GM23338 (cell line): ENCODE measurements at regions not wholly inside any gene's neighbourhood (a gene's known extent, or its start where the extent isn't known, plus 50 kb on each side); places are given as distances from the start of the nearest gene placed in this dataset.

Experiments used
- ATAC-seq: fragments of 200-7000 bp; cut with Tn5 transposase; 3 replicates; pipeline ENCODE4 v1.9.1; 2020
- DNase-seq: peaks from one replicate; pipeline ENCODE4 v3.0.0-alpha.2; 2015; ENCODE audit warnings: low spot score
- H2AFZ ChIP-seq: fragments of 200-600 bp; sonication (generic); 2 replicates; pipeline ENCODE4 v1.8.0; 2016; ENCODE audit warnings: antibody characterized with exemption, mild to moderate bottlenecking, moderate library complexity
- H3F3A ChIP-seq: fragments of 200-600 bp; sonication (generic); replicated peaks from 2 replicates; pipeline ENCODE4 v1.8.0; 2017; ENCODE audit warnings: antibody characterized with exemption, mixed run types, low read depth
- H3K27ac ChIP-seq: fragments of 200-600 bp; sonication (generic); 2 replicates; pipeline ENCODE4 v1.6.1; 2016; ENCODE audit warnings: low read depth
- H3K27me3 ChIP-seq: fragments of 200-600 bp; sonication (generic); 2 replicates; pipeline ENCODE4 v1.8.0; 2016; ENCODE audit warnings: mild to moderate bottlenecking, mixed run types, moderate library complexity; ENCODE audit not compliant: insufficient read depth
- H3K36me3 ChIP-seq: fragments of 200-600 bp; sonication (generic); 2 replicates; pipeline ENCODE4 v1.8.0; 2016; ENCODE audit warnings: mild to moderate bottlenecking; ENCODE audit not compliant: insufficient read depth
- H3K4me1 ChIP-seq: fragments of 200-600 bp; sonication (generic); 2 replicates; pipeline ENCODE4 v1.8.0; 2016; ENCODE audit warnings: mild to moderate bottlenecking, moderate library complexity; ENCODE audit not compliant: insufficient read depth
- H3K4me2 ChIP-seq: fragments of 200-600 bp; sonication (generic); 2 replicates; pipeline ENCODE4 v1.7.1; 2017; ENCODE audit warnings: mixed run types
- H3K4me3 ChIP-seq: fragments of 200-600 bp; sonication (generic); 2 replicates; pipeline ENCODE4 v1.6.1; 2016; ENCODE audit warnings: mixed run types
- H3K79me2 ChIP-seq: fragments of 200-600 bp; sonication (generic); replicated peaks from 2 replicates; pipeline ENCODE4 v1.8.0; 2017; ENCODE audit warnings: mild to moderate bottlenecking; ENCODE audit not compliant: insufficient read depth
- H3K9me2 ChIP-seq: fragments of 200-600 bp; sonication (generic); 2 replicates; pipeline ENCODE4 v1.8.0; 2017; ENCODE audit not compliant: insufficient read depth
- H4K20me1 ChIP-seq: fragments of 200-600 bp; sonication (generic); replicated peaks from 2 replicates; pipeline ENCODE4 v1.8.0; 2017; ENCODE audit warnings: mild to moderate bottlenecking; ENCODE audit not compliant: insufficient read depth
- H3K27ac Mint-ChIP-seq: 2 replicates; pipeline ENCODE4 v1.8.0; 2020; ENCODE audit warnings: inconsistent platforms, mild to moderate bottlenecking, moderate library complexity, mixed read lengths
- H3K27me3 Mint-ChIP-seq: 3 replicates; pipeline ENCODE4 v1.8.0; 2022; ENCODE audit warnings: low read depth, mild to moderate bottlenecking, moderate library complexity, mixed read lengths, inconsistent platforms; ENCODE audit not compliant: insufficient read depth, poor library complexity
- H3K36me3 Mint-ChIP-seq: 3 replicates; pipeline ENCODE4 v1.8.0; 2021; ENCODE audit warnings: low read depth, mild to moderate bottlenecking, inconsistent platforms, moderate library complexity, mixed read lengths
- H3K4me1 Mint-ChIP-seq: 3 replicates; pipeline ENCODE4 v1.8.0; 2020; ENCODE audit warnings: mild to moderate bottlenecking, inconsistent platforms, mixed read lengths
- H3K4me3 Mint-ChIP-seq: 3 replicates; pipeline ENCODE4 v1.8.0; 2021; ENCODE audit warnings: moderate library complexity, mild to moderate bottlenecking, inconsistent platforms, mixed read lengths
- H3K9me3 Mint-ChIP-seq: 3 replicates; pipeline ENCODE4 v1.8.0; 2020; ENCODE audit warnings: moderate library complexity, mild to moderate bottlenecking, inconsistent platforms, mixed read lengths
- CREB1 ChIP-seq: fragments of 250-450 bp; sonication (Bioruptor Pico); IDR thresholded peaks from 2 replicates; pipeline ENCODE4 v1.5.0; 2020; ENCODE audit warnings: low read depth, mild to moderate bottlenecking, moderate library complexity
- JUNB ChIP-seq: IDR thresholded peaks from one replicate; pipeline ENCODE4 v1.6.1; 2016; ENCODE audit warnings: antibody characterized with exemption; ENCODE audit not compliant: unreplicated experiment
- NANOG ChIP-seq: IDR thresholded peaks from 2 replicates; pipeline ENCODE4 v1.6.1; 2016; ENCODE audit warnings: antibody characterized with exemption, borderline replicate concordance
- POLR2AphosphoS5 ChIP-seq: IDR thresholded peaks from 2 replicates; pipeline ENCODE4 v1.6.1; 2016; ENCODE audit warnings: antibody characterized with exemption, low read depth
- REST ChIP-seq: IDR thresholded peaks from one replicate; pipeline ENCODE4 v1.6.1; 2018; ENCODE audit warnings: antibody characterized with exemption; ENCODE audit not compliant: unreplicated experiment
- STAT1 ChIP-seq: IDR thresholded peaks from one replicate; pipeline ENCODE4 v1.6.1; 2016; ENCODE audit warnings: antibody characterized with exemption; ENCODE audit not compliant: unreplicated experiment
- ZNF114 ChIP-seq: fragments of 250-450 bp; sonication (Bioruptor Pico); IDR thresholded peaks from 2 replicates; pipeline ENCODE4 v1.5.0; 2020; ENCODE audit warnings: mild to moderate bottlenecking, moderate library complexity
- ZNF331 ChIP-seq: fragments of 250-450 bp; sonication (Bioruptor Pico); IDR thresholded peaks from 2 replicates; pipeline ENCODE4 v1.5.0; 2020; ENCODE audit warnings: low read depth, mild to moderate bottlenecking, moderate library complexity
- ZNF462 ChIP-seq: fragments of 250-450 bp; sonication (Bioruptor Pico); IDR thresholded peaks from 2 replicates; pipeline ENCODE4 v1.5.0; 2020; ENCODE audit warnings: mild to moderate bottlenecking, moderate library complexity
- TF ChIP-seq, protein P1 (sequence below), 2 experiments: fragments of 200-600 bp in 1 of 2; sonication (generic) in 1 of 2; conservative IDR thresholded peaks; 2 replicates each; pipeline versions ENCODE4 v1.5.1 to v1.6.1; 2016 to 2017; ENCODE audit warnings: antibody characterized with exemption in 2 of 2, low read depth in 2 of 2, mild to moderate bottlenecking in 2 of 2, moderate library complexity in 1 of 2

GRCh38 chr5:74938250-74938933 is 72.2 kb upstream of the FAM169A start (continued):
- TF ChIP-seq NANOG (no peak), STAT1 (no peak), POLR2AphosphoS5 (no peak), ZNF331 (CRISPR knock-in tag) (no peak), REST (no peak)
- TF ChIP-seq, protein P1, sequence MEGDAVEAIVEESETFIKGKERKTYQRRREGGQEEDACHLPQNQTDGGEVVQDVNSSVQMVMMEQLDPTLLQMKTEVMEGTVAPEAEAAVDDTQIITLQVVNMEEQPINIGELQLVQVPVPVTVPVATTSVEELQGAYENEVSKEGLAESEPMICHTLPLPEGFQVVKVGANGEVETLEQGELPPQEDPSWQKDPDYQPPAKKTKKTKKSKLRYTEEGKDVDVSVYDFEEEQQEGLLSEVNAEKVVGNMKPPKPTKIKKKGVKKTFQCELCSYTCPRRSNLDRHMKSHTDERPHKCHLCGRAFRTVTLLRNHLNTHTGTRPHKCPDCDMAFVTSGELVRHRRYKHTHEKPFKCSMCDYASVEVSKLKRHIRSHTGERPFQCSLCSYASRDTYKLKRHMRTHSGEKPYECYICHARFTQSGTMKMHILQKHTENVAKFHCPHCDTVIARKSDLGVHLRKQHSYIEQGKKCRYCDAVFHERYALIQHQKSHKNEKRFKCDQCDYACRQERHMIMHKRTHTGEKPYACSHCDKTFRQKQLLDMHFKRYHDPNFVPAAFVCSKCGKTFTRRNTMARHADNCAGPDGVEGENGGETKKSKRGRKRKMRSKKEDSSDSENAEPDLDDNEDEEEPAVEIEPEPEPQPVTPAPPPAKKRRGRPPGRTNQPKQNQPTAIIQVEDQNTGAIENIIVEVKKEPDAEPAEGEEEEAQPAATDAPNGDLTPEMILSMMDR (conservative IDR thresholded peaks at IDR 0.05; ENCODE audit: low read depth in 2 of 2), result no peak

DNA sequence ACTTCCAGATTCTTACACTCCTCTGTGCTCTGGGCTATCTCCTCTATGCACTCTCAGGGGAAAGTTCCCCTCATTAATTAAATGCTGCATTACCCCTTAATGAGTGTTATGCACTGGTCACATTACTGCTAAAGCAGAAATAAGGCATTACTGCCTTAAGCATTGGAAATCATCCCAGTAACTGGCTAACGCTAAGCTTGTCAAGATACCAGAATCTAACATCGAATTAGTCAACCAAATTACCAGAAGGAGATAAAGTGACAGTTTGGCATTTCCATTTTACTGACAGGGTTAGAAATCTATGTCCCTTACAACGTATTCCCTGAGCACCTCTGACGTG is 69.5 kb upstream of the FAM169A start:
- Mint-ChIP-seq H3K27ac (no peak overlapping the region), H3K4me3 (no peak overlapping the region), H3K36me3 (no peaks in the 10 kb centered on the region), H3K9me3 (no peaks in the 10 kb centered on the region), H3K4me1 (peaks cover 12% of the 10 kb centered on the region), H3K27me3 (no peaks in the 10 kb centered on the region)
- no peaks in the 10 kb centered on the region for H3K79me2 ChIP-seq
- peak overlapping the region; percentile 64; the same call in 1 of the 2 replicates for H2AFZ ChIP-seq
- H3K9me2 ChIP-seq, result no peaks in the 10 kb centered on the region
- no peaks in the 10 kb centered on the region for H4K20me1 ChIP-seq
- ATAC-seq (no peak), DNase-seq (no peak)
- H3K36me3 ChIP-seq, result no peaks in the 10 kb centered on the region
- H3K27me3 ChIP-seq, result no peaks in the 10 kb centered on the region
- no peak overlapping the region for H3K27ac ChIP-seq
- H3K4me1 ChIP-seq, result no peaks in the 10 kb centered on the region; the same call in 1 of the 2 replicates
- TF ChIP-seq ZNF114 (CRISPR knock-in tag) (no peak), ZNF462 (no peak), ZNF331 (CRISPR knock-in tag) (no peak), CREB1 (CRISPR knock-in tag) (no peak), JUNB (no peak)
- no peak overlapping the region for H3K4me2 ChIP-seq
- H3F3A ChIP-seq, result no peaks in the 10 kb centered on the region
- H3K4me3 ChIP-seq, result no peak overlapping the region
